Smooth muscle cell (in vitro differentiated cells): ENCODE measurements at regions not wholly inside any gene's neighbourhood (a gene's known extent, or its start where the extent isn't known, plus 50 kb on each side); places are given as distances from the start of the nearest gene placed in this dataset.

Experiments used
- DNase-seq: peaks from one replicate; lab custom pipeline; 2025; ENCODE audit not compliant: unreplicated experiment; lab: John Stamatoyannopoulos, UW
- H2AFZ ChIP-seq: fragments of 200-600 bp; sonication (generic); 2 replicates; pipeline ENCODE4 v1.6.0; 2016; ENCODE audit warnings: antibody characterized with exemption, low read depth, mild to moderate bottlenecking
- H3F3A ChIP-seq: fragments of 200-600 bp; sonication (generic); 2 replicates; pipeline ENCODE4 v1.6.0; 2017; ENCODE audit warnings: antibody characterized with exemption, low read depth
- H3K27ac ChIP-seq: fragments of 200-600 bp; sonication (generic); 2 replicates; pipeline ENCODE4 v1.5.1; 2016; ENCODE audit warnings: low read depth, mild to moderate bottlenecking
- H3K27me3 ChIP-seq: fragments of 200-600 bp; sonication (generic); 2 replicates; pipeline ENCODE4 v1.6.1; 2016; ENCODE audit warnings: low read depth, mild to moderate bottlenecking
- H3K36me3 ChIP-seq: fragments of 200-600 bp; sonication (generic); 2 replicates; pipeline ENCODE4 v1.5.1; 2016; ENCODE audit warnings: low read depth
- H3K4me1 ChIP-seq: fragments of 200-600 bp; sonication (generic); 2 replicates; pipeline ENCODE4 v1.5.1; 2016; ENCODE audit warnings: low read depth
- H3K4me2 ChIP-seq: fragments of 200-600 bp; sonication (generic); 2 replicates; pipeline ENCODE4 v1.6.0; 2016; ENCODE audit warnings: mild to moderate bottlenecking
- H3K4me3 ChIP-seq: fragments of 200-600 bp; sonication (generic); 2 replicates; pipeline ENCODE4 v1.5.1; 2016; ENCODE audit warnings: mild to moderate bottlenecking
- H3K79me2 ChIP-seq: fragments of 200-600 bp; sonication (generic); 2 replicates; pipeline ENCODE4 v1.6.0; 2016; ENCODE audit warnings: low read depth, mild to moderate bottlenecking
- H3K9ac ChIP-seq: fragments of 200-600 bp; sonication (generic); 2 replicates; pipeline ENCODE4 v1.6.0; 2016; ENCODE audit warnings: low read depth
- H3K9me3 ChIP-seq: fragments of 200-600 bp; sonication (generic); replicated peaks from 2 replicates; pipeline ENCODE4 v1.5.1; 2016; ENCODE audit warnings: low read depth
- H4K20me1 ChIP-seq: fragments of 200-600 bp; sonication (generic); 2 replicates; pipeline ENCODE4 v1.6.0; 2016; ENCODE audit warnings: low read depth
- CTCF ChIP-seq: fragments of 200-600 bp; sonication (generic); IDR thresholded peaks from 2 replicates; pipeline ENCODE4 v1.5.1; 2017; ENCODE audit warnings: borderline replicate concordance, mild to moderate bottlenecking, antibody characterized with exemption; ENCODE audit not compliant: insufficient read depth, poor library complexity, severe bottlenecking
- WGBS: methylation state at CpG from one replicate; pipeline ENCODE4 v1.1.7; 2016; ENCODE audit warnings: low lambda C conversion rate; 5-methylcytosine and 5-hydroxymethylcytosine counted together

- Histone ChIP-seq H3K36me3 (no peaks in the 10 kb centered on the region), H2AFZ (no peak overlapping the region), H3K9me3 (no peaks in the 10 kb centered on the region), H4K20me1 (no peaks in the 10 kb centered on the region), H3K4me1 (no peaks in the 10 kb centered on the region), H3K79me2 (no peaks in the 10 kb centered on the region), H3F3A (no peaks in the 10 kb centered on the region), H3K27me3 (no peaks in the 10 kb centered on the region), H3K4me2 (no peak overlapping the region), H3K9ac (no peak overlapping the region), H3K27ac (no peak overlapping the region), H3K4me3 (no peak overlapping the region)
- TF ChIP-seq CTCF, result no peak
- no peak for DNase-seq
- WGBS, result 84% methylated on average over 4 of the region's 4 CpGs
Measured at GRCh38 chr1:60936591-60937342, 145.6 kb upstream of the NFIA start.

GRCh38 chr1:60936163-60936562 lies 146.2 kb upstream of the NFIA start:
- Histone ChIP-seq H3K4me2 (no peak overlapping the region), H3K4me3 (no peak overlapping the region), H3K36me3 (no peaks in the 10 kb centered on the region), H3F3A (no peaks in the 10 kb centered on the region), H3K79me2 (no peaks in the 10 kb centered on the region), H4K20me1 (no peaks in the 10 kb centered on the region), H3K27ac (no peak overlapping the region), H3K9me3 (no peaks in the 10 kb centered on the region), H3K4me1 (no peaks in the 10 kb centered on the region), H2AFZ (no peak overlapping the region), H3K9ac (no peak overlapping the region), H3K27me3 (no peaks in the 10 kb centered on the region)
- WGBS, result 88% methylated on average over 3 of the region's 3 CpGs
- TF ChIP-seq CTCF, result no peak
- no peak for DNase-seq

- no peak overlapping the region for H2AFZ ChIP-seq
- no peak for DNase-seq
- H3K27ac ChIP-seq, result no peak overlapping the region
- H3F3A ChIP-seq, result no peaks in the 10 kb centered on the region
- no peaks in the 10 kb centered on the region for H3K9me3 ChIP-seq
- H3K9ac ChIP-seq, result no peak overlapping the region
- no peaks in the 10 kb centered on the region for H3K27me3 ChIP-seq
- H3K36me3 ChIP-seq, result no peaks in the 10 kb centered on the region
- no peaks in the 10 kb centered on the region for H3K79me2 ChIP-seq
- no peak for TF ChIP-seq CTCF
- 80% methylated on average over 1 of the region's 1 CpG for WGBS
- H3K4me2 ChIP-seq, result no peak overlapping the region
- peaks cover 3% of the 10 kb centered on the region for H3K4me1 ChIP-seq
- H4K20me1 ChIP-seq, result no peaks in the 10 kb centered on the region
- no peak overlapping the region for H3K4me3 ChIP-seq
Measured at GRCh38 chr1:60935599-60936110, 146.7 kb upstream of the NFIA start.

- no peak for TF ChIP-seq CTCF
- Histone ChIP-seq H2AFZ (no peak overlapping the region), H3K27me3 (no peaks in the 10 kb centered on the region), H3K9me3 (no peaks in the 10 kb centered on the region), H3K9ac (no peak overlapping the region), H3K4me2 (no peak overlapping the region), H3K36me3 (no peaks in the 10 kb centered on the region), H3K79me2 (no peaks in the 10 kb centered on the region), H3K27ac (no peak overlapping the region), H3F3A (no peaks in the 10 kb centered on the region), H3K4me1 (peaks cover 3% of the 10 kb centered on the region), H3K4me3 (no peak overlapping the region), H4K20me1 (no peaks in the 10 kb centered on the region)
- WGBS, result 93% methylated on average over 3 of the region's 3 CpGs
- no peak for DNase-seq
Measured at GRCh38 chr1:60930130-60930529, 152.2 kb upstream of the NFIA start.
